ENCODE measurements at regions not wholly inside any gene's neighbourhood (a gene's known extent, or its start where the extent isn't known, plus 50 kb on each side); places are given as distances from the start of the nearest gene placed in this dataset.

DNA sequence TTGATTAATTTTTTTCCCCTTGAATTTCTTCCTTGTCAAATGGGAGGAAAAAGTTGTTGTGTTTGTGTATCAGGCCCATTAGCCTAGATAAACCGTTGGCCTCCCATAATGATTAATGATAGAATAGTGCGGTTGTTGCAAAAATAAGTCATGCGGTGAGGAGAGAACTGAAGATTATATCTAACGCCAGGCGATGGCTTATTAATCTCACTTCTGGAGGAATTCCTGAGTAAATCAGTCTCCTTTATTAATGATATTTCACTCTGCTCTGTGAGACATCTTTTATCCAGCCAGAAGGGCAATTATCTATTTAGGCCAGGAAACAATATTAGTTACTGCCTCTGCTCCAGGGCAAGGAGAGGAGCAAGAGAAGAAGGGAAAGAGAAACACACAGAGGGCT lies 107.3 kb downstream of the IRX5 start:
- Histone ChIP-seq H3K4me3 (no peak overlapping the region), H3K27me3 (no peaks in the 10 kb centered on the region), H3K36me3 (no peaks in the 10 kb centered on the region), H3K27ac (no peak overlapping the region), H3K9me3 (no peaks in the 10 kb centered on the region), H3K4me1 (no peaks in the 10 kb centered on the region)
- TF ChIP-seq POLR2A (IDR thresholded peaks at IDR 0.05): no peak
- TF ChIP-seq POLR2AphosphoS5 (IDR thresholded peaks at IDR 0.05; ENCODE audit: insufficient read depth in 1 of 2, low read depth in 1 of 2): no peak
- TF ChIP-seq, protein P1, sequence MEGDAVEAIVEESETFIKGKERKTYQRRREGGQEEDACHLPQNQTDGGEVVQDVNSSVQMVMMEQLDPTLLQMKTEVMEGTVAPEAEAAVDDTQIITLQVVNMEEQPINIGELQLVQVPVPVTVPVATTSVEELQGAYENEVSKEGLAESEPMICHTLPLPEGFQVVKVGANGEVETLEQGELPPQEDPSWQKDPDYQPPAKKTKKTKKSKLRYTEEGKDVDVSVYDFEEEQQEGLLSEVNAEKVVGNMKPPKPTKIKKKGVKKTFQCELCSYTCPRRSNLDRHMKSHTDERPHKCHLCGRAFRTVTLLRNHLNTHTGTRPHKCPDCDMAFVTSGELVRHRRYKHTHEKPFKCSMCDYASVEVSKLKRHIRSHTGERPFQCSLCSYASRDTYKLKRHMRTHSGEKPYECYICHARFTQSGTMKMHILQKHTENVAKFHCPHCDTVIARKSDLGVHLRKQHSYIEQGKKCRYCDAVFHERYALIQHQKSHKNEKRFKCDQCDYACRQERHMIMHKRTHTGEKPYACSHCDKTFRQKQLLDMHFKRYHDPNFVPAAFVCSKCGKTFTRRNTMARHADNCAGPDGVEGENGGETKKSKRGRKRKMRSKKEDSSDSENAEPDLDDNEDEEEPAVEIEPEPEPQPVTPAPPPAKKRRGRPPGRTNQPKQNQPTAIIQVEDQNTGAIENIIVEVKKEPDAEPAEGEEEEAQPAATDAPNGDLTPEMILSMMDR (IDR thresholded peaks at IDR 0.05): no peak
- no peak for DNase-seq (ENCODE audit: extremely low spot score in 2 of 2)
- intact Hi-C loops (cut with DNase I): no loop called here

DNA sequence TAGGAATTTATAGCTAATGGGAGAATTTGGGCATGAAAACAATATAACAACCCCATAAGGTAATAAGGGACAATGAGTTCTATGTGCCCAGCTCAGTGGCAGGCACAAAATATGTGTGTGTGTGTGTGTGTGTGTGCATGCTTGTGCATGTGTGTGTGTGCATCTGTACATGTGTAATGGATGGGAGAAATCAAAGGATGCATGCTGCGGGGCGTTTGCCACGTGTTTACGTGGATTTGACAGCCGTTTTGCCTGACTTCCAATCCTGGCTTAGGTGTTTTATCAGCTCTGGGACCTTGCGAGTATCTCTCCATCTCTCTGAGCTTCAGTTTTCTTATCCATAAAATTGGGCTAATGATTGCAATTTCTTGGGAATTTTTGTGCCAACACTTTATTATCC lies 108.4 kb downstream of the IRX5 start:
- Histone ChIP-seq H3K36me3 (no peaks in the 10 kb centered on the region), H3K27me3 (no peaks in the 10 kb centered on the region), H3K4me3 (no peak overlapping the region), H3K27ac (no peak overlapping the region), H3K4me1 (no peaks in the 10 kb centered on the region), H3K9me3 (no peaks in the 10 kb centered on the region)
- intact Hi-C loops (cut with DNase I): no loop called here
- TF ChIP-seq, protein P1 (IDR thresholded peaks at IDR 0.05): no peak
- TF ChIP-seq POLR2A (IDR thresholded peaks at IDR 0.05) (no peak), POLR2AphosphoS5 (IDR thresholded peaks at IDR 0.05; ENCODE audit: insufficient read depth in 1 of 2, low read depth in 1 of 2) (no peak)
- peak in 1 of 2 donors; percentile 40 for DNase-seq (ENCODE audit: extremely low spot score in 2 of 2)

DNA sequence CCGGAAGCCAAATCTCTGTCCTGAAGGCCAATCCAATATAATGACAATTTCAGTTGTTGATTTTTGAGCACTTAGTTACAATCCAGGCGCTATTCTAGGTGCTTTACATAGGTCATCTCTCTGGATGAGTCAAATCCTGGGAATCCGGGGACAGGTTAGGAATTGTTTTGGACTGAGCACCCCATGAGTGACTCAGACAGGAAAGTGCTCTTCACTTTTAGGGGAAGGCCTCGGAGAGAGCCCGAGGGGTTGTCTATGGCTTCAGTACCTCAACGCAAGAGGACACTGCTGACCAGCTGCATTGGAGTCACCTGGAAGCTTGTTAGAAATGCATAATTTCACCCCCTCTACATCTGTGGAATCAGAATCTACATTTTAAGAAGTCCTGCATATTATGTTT lies 108.8 kb downstream of the IRX5 start:
- no peaks in the 10 kb centered on the region for H3K4me1 ChIP-seq
- H3K27ac ChIP-seq: no peak overlapping the region
- TF ChIP-seq, protein P1 (IDR thresholded peaks at IDR 0.05): no peak
- no peak for TF ChIP-seq POLR2A (IDR thresholded peaks at IDR 0.05)
- no peak for TF ChIP-seq POLR2AphosphoS5 (IDR thresholded peaks at IDR 0.05; ENCODE audit: insufficient read depth in 1 of 2, low read depth in 1 of 2)
- H3K9me3 ChIP-seq: no peaks in the 10 kb centered on the region
- H3K4me3 ChIP-seq: no peak overlapping the region
- no peaks in the 10 kb centered on the region for H3K27me3 ChIP-seq
- H3K36me3 ChIP-seq: no peaks in the 10 kb centered on the region
- peak; percentile 16 to 34 for DNase-seq (ENCODE audit: extremely low spot score in 2 of 2)
- intact Hi-C loops (cut with DNase I): no loop called here

DNA sequence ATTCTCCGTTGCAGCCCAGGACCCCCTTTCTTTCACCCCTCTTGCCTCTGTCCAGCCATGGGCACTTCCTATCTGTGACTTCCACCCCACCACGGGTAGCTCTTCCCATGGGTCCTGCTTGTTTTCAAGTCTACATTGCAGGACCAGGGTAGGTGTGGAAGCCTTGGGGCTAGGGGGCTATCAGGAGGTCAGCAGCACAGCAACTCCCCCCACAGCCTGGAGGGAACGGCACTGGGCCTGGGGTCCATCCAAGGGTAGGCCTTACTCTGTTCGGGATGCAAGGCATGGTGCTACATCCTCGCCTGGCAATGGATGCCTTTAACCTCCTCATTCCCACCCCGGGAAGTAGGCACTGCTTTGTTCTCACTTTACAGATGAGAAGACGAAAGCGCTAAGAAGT lies 109.3 kb downstream of the IRX5 start:
- Histone ChIP-seq H3K4me1 (no peaks in the 10 kb centered on the region), H3K27me3 (no peaks in the 10 kb centered on the region), H3K4me3 (no peak overlapping the region), H3K9me3 (no peaks in the 10 kb centered on the region), H3K36me3 (no peaks in the 10 kb centered on the region), H3K27ac (no peak overlapping the region)
- TF ChIP-seq, protein P1 (IDR thresholded peaks at IDR 0.05): no peak
- TF ChIP-seq POLR2A (IDR thresholded peaks at IDR 0.05): no peak
- TF ChIP-seq POLR2AphosphoS5 (IDR thresholded peaks at IDR 0.05; ENCODE audit: insufficient read depth in 1 of 2, low read depth in 1 of 2): no peak
- DNase-seq (ENCODE audit: extremely low spot score in 2 of 2): peak; percentile 44 to 85
- intact Hi-C loops (cut with DNase I): no loop called here

DNA sequence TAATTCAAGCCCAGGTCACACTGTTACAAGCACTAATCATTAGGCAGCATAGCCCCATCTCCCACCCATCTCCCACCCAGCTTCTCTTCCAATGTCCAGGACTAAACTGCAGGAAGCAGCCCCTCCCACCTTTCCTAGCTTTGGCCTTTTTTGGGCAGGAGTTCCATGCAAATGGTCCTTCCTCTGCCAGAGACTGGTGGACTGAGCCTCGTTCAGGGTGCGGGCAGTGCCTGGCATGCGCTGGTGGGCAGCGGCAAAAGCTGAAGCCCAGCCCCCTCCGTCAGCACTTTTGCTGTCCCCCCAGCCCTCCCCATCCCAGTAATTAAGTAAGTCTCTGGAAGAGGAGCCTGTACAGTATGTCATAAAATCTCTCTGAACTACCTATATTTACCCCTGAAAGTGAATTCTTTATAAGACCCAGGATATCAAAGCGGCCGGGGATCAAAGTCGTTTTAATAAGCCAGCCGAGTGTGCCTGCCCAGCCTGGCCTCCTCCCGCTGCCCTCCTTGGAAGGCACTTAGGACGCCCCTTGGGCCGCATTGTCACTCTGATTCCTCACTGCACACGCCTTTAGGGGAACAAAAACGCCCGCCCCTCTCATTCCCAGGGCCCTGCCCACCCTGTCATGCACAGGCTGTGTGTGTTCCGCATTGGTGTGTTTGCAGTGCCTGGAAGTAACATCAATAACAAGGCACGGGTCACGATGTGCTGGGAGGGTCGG lies 109.9 kb downstream of the IRX5 start:
- Histone ChIP-seq H3K4me1 (no peaks in the 10 kb centered on the region), H3K36me3 (no peaks in the 10 kb centered on the region), H3K27ac (no peak overlapping the region), H3K27me3 (no peaks in the 10 kb centered on the region), H3K9me3 (no peaks in the 10 kb centered on the region), H3K4me3 (no peak overlapping the region)
- intact Hi-C loops (cut with DNase I): no loop called here
- peak; percentile 64 to 72 for DNase-seq (ENCODE audit: extremely low spot score in 2 of 2)
- no peak for TF ChIP-seq POLR2AphosphoS5 (IDR thresholded peaks at IDR 0.05; ENCODE audit: insufficient read depth in 1 of 2, low read depth in 1 of 2)
- no peak for TF ChIP-seq POLR2A (IDR thresholded peaks at IDR 0.05)
- TF ChIP-seq, protein P1 (IDR thresholded peaks at IDR 0.05): no peak

Measured in vagina (tissue), 2 donors.